AG04450 (cell line): ENCODE measurements at regions not wholly inside any gene's neighbourhood (a gene's known extent, or its start where the extent isn't known, plus 50 kb on each side); places are given as distances from the start of the nearest gene placed in this dataset.

Experiments used
- CTCF ChIA-PET: fragments of 300-600, 350-600 bp; formaldehyde crosslinking; extraction: SDS; loops from one replicate; lab custom pipeline; 2022; ENCODE audit warnings: antibody characterized with exemption, inconsistent platforms; lab: Charles Lee
- POLR2A ChIA-PET: fragments of 350-600 bp; formaldehyde crosslinking; extraction: SDS; loops from one replicate; lab custom pipeline; 2021; ENCODE audit warnings: antibody characterized with exemption, inconsistent platforms; lab: Yijun Ruan, JAX
- DNase-seq: peaks from one replicate; pipeline ENCODE4 v3.0.0-alpha.2; 2011; ENCODE audit warnings: low read depth, low spot score
- H3K27ac ChIP-seq: one replicate; pipeline ENCODE4 v1.5.1; 2012; ENCODE audit warnings: low read depth, low read length, control low read depth
- H3K27me3 ChIP-seq: one replicate; pipeline ENCODE4 v1.6.0; 2012; ENCODE audit warnings: low read length; ENCODE audit not compliant: control insufficient read depth, insufficient read depth
- H3K4me3 ChIP-seq: 2 replicates; pipeline ENCODE4 v1.5.1; 2011; ENCODE audit warnings: mild to moderate bottlenecking, low read depth, low read length, control low read depth
- H3K9me3 ChIP-seq: 2 replicates; pipeline ENCODE4 v1.5.1; 2012; ENCODE audit warnings: low read length; ENCODE audit not compliant: control insufficient read depth, insufficient read depth
- TF ChIP-seq, protein P1 (sequence below): IDR thresholded peaks from 2 replicates; pipeline ENCODE4 v1.5.1; 2011; ENCODE audit warnings: low read depth, low read length, control low read depth, inconsistent platforms

DNA sequence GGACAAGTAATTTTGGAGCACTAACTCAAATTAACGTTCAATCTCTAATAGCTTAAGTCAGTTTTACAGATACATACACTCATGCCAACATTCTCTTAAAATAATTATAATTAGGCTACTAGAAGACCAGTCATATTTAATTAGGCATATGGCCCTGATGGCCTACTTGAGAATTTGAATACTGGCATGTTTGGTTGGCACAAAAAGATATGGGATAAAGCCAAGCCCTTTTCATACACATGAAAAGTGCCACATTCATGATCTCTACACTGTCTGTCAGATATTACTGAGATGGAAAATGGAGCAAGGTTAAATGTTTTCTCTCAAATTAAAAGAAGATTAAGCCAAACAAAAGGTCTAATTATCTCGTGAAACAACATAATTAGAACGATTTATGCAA lies 1091.0 kb downstream of the C4orf33 start:
- H3K4me3 ChIP-seq, result no peak overlapping the region
- no peak for DNase-seq
- H3K9me3 ChIP-seq, result peaks cover 7% of the 10 kb centered on the region
- TF ChIP-seq, protein P1, sequence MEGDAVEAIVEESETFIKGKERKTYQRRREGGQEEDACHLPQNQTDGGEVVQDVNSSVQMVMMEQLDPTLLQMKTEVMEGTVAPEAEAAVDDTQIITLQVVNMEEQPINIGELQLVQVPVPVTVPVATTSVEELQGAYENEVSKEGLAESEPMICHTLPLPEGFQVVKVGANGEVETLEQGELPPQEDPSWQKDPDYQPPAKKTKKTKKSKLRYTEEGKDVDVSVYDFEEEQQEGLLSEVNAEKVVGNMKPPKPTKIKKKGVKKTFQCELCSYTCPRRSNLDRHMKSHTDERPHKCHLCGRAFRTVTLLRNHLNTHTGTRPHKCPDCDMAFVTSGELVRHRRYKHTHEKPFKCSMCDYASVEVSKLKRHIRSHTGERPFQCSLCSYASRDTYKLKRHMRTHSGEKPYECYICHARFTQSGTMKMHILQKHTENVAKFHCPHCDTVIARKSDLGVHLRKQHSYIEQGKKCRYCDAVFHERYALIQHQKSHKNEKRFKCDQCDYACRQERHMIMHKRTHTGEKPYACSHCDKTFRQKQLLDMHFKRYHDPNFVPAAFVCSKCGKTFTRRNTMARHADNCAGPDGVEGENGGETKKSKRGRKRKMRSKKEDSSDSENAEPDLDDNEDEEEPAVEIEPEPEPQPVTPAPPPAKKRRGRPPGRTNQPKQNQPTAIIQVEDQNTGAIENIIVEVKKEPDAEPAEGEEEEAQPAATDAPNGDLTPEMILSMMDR, result no peak
- CTCF ChIA-PET, result no interaction called here
- H3K27ac ChIP-seq, result no peak overlapping the region
- no peaks in the 10 kb centered on the region for H3K27me3 ChIP-seq
- POLR2A ChIA-PET, result no interaction called here

DNA sequence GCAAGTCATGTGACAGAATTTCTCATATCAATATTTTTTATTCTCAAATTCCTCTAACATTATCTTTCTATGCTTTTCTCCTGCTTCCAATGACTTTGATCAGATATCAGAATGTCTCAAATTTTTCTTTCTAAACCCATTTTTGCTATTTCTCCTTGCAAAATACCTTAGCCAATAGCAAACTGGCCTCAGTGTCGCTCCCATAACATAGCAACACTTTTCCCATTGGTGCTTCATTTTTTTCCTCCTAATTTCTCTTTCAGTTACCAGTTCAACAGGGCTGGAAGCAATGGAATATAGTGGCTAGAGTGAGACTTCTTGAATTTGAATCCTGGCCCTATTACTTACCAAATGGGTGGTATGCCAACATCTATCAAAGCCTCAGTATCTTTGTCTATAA lies 1091.6 kb downstream of the C4orf33 start:
- H3K27ac ChIP-seq, result no peak overlapping the region
- ChIA-PET POLR2A (no interaction called here), CTCF (no interaction called here)
- no peak overlapping the region for H3K4me3 ChIP-seq
- TF ChIP-seq, protein P1, result no peak
- no peak for DNase-seq
- H3K9me3 ChIP-seq, result peaks cover 7% of the 10 kb centered on the region
- H3K27me3 ChIP-seq, result no peaks in the 10 kb centered on the region

GRCh38 chr4:130192787-130193186 lies 1096.8 kb downstream of the C4orf33 start:
- no peak overlapping the region for H3K4me3 ChIP-seq
- H3K27me3 ChIP-seq, result no peaks in the 10 kb centered on the region
- ChIA-PET POLR2A (no interaction called here), CTCF (no interaction called here)
- TF ChIP-seq, protein P1, result no peak
- peaks cover 9% of the 10 kb centered on the region; the same call in 1 of the 2 replicates for H3K9me3 ChIP-seq
- no peak overlapping the region for H3K27ac ChIP-seq
- no peak for DNase-seq

GRCh38 chr4:130197946-130198345 lies 1102.0 kb downstream of the C4orf33 start:
- TF ChIP-seq, protein P1, result no peak
- CTCF ChIA-PET, result no interaction called here
- H3K9me3 ChIP-seq, result peaks cover 23% of the 10 kb centered on the region
- no peaks in the 10 kb centered on the region for H3K27me3 ChIP-seq
- POLR2A ChIA-PET, result no interaction called here
- H3K4me3 ChIP-seq, result no peak overlapping the region
- DNase-seq, result no peak
- no peak overlapping the region for H3K27ac ChIP-seq

DNA sequence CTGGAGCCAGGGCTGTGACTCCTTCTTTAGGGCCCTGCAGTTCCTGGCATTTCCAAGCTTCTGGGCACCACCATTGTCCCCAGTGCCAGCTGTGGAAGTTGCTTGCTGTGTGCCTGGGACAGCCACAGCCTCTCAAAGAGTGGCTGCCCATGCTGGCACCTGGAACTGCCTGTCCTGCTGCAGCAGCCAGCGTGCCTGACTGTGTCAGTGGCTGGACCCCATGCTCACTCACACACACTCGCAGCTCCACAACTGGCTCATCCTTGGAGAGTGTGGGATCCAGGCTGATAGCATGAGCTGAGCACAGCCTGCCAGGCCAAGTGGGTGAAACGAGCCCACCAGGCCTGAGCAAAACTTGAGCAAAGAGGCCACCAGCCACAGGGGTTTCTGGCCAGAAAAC lies 1107.6 kb downstream of the C4orf33 start:
- TF ChIP-seq, protein P1, result no peak
- H3K9me3 ChIP-seq, result peaks cover 30% of the 10 kb centered on the region
- DNase-seq, result no peak
- no peak overlapping the region for H3K4me3 ChIP-seq
- ChIA-PET POLR2A (no interaction called here), CTCF (no interaction called here)
- H3K27me3 ChIP-seq, result no peaks in the 10 kb centered on the region
- no peak overlapping the region for H3K27ac ChIP-seq
